ENCODE measurements at regions not wholly inside any gene's neighbourhood (a gene's known extent, or its start where the extent isn't known, plus 50 kb on each side); places are given as distances from the start of the nearest gene placed in this dataset.

- intact Hi-C loops (cut with micrococcal nuclease; ENCODE audit: unreplicated experiment), result no loop called here
- no peaks in the 10 kb centered on the region for H3F3A ChIP-seq (ENCODE audit: insufficient read depth, low read depth)
- CTCF ChIA-PET, result no interaction called here
These were observed 79.4 kb downstream of the KLF15 start for GRCh38 chr3:126277629-126278378.

GRCh38 chr3:126275620-126275904, 81.6 kb downstream of the KLF15 start:
- no peaks in the 10 kb centered on the region for H3K9me2 ChIP-seq (ENCODE audit: insufficient read depth)
- BruUV-seq (replicated peaks), result no TSS peak
- H3K27me3 ChIP-seq (ENCODE audit: insufficient read depth, low read depth), result no peaks in the 10 kb centered on the region
- no peak for DNase-seq
- H3K9me3 ChIP-seq (ENCODE audit: insufficient read depth, low read depth), result no peaks in the 10 kb centered on the region
- no peak overlapping the region for H3K4me2 ChIP-seq
- intact Hi-C loops (cut with micrococcal nuclease; ENCODE audit: unreplicated experiment), result no loop called here
- no peaks in the 10 kb centered on the region for H3F3A ChIP-seq (ENCODE audit: insufficient read depth, low read depth)
- ChIA-PET POLR2A (ENCODE audit: unreplicated experiment) (no interaction called here), CTCF (no interaction called here)
- H3K79me2 ChIP-seq (ENCODE audit: low read depth), result no peaks in the 10 kb centered on the region
- TF ChIP-seq EZH2 (IDR thresholded peaks at IDR 0.05; ENCODE audit: low read depth) (no peak), CTCF (conservative IDR thresholded peaks at IDR 0.05) (no peak)
- H3K4me3 ChIP-seq, result no peak overlapping the region
- H3K36me3 ChIP-seq (ENCODE audit: low read depth), result no peaks in the 10 kb centered on the region
- no peak overlapping the region for H2AFZ ChIP-seq
- no peaks in the 10 kb centered on the region for H4K20me1 ChIP-seq (ENCODE audit: insufficient read depth)
- H3K27ac ChIP-seq, result no peak overlapping the region
- no peaks in the 10 kb centered on the region for H3K4me1 ChIP-seq (replicated peaks; ENCODE audit: insufficient read depth)

More at GRCh38 chr3:126277629-126278378, 79.4 kb downstream of the KLF15 start:
- no peaks in the 10 kb centered on the region for H3K4me1 ChIP-seq (replicated peaks; ENCODE audit: insufficient read depth)
- no peak for DNase-seq
- no peaks in the 10 kb centered on the region for H3K36me3 ChIP-seq (ENCODE audit: low read depth)
- no peaks in the 10 kb centered on the region for H3K27me3 ChIP-seq (ENCODE audit: insufficient read depth, low read depth)
- H2AFZ ChIP-seq, result no peak overlapping the region
- no peak overlapping the region for H3K27ac ChIP-seq
- TF ChIP-seq EZH2 (IDR thresholded peaks at IDR 0.05; ENCODE audit: low read depth), result no peak
- TF ChIP-seq CTCF (conservative IDR thresholded peaks at IDR 0.05), result no peak
- no peaks in the 10 kb centered on the region for H3K9me2 ChIP-seq (ENCODE audit: insufficient read depth)
- no peak overlapping the region for H3K4me2 ChIP-seq
- POLR2A ChIA-PET (ENCODE audit: unreplicated experiment), result no interaction called here
- no peak overlapping the region for H3K4me3 ChIP-seq
- H4K20me1 ChIP-seq (ENCODE audit: insufficient read depth), result no peaks in the 10 kb centered on the region
- no peaks in the 10 kb centered on the region for H3K79me2 ChIP-seq (ENCODE audit: low read depth)
- H3K9me3 ChIP-seq (ENCODE audit: insufficient read depth, low read depth), result no peaks in the 10 kb centered on the region
- BruUV-seq (replicated peaks), result no TSS peak

DNA sequence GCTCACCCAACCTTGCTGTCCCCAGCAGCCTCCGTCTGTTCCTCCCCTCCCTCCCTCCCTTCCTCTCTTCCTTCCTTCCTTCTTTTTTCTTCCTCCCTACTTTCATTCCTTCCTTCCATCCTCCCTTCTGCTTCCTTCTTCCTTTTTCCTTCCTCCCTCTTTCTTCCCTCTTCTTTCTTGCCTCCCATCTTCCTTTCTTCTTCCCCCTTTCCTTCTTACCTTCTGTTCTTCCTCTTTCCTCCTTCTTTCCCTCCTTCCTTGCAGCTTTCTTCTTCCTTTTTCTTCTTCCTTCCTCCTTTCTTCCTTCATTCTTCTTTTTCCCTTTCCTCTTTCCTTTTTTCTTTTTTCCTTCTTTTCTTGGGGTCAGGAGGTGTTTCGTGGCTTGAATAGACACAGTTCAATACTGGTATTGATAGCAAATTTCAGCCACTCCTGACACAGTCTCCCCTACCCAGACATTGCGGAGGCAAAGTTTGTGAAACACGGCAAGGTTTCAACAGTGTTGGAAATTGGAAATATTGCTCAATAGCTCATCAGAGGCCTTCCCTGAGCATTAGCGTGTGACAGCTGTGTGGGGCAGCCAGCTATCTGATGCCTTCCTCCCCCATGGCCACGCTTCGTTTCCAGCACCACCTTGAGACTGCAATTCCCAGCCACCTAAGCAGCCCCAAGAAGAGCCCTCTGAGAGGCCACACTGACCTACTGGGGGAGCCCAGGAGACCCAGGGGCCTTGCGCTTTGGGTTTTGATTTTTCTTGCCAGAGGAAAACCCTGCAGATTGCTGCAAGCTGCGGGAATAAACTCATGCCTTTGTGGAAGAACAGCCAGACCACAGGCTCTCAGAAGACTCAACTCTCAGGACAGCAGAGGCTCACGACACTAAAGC, 82.2 kb downstream of the KLF15 start:
- no peaks in the 10 kb centered on the region for H3K27me3 ChIP-seq (ENCODE audit: insufficient read depth, low read depth)
- H3K36me3 ChIP-seq (ENCODE audit: low read depth), result no peaks in the 10 kb centered on the region
- no peaks in the 10 kb centered on the region for H3F3A ChIP-seq (ENCODE audit: insufficient read depth, low read depth)
- DNase-seq, result no peak
- H3K4me3 ChIP-seq, result no peak overlapping the region
- no peak overlapping the region for H2AFZ ChIP-seq
- BruUV-seq (replicated peaks), result no TSS peak
- H3K9me2 ChIP-seq (ENCODE audit: insufficient read depth), result no peaks in the 10 kb centered on the region
- H4K20me1 ChIP-seq (ENCODE audit: insufficient read depth), result no peaks in the 10 kb centered on the region
- H3K27ac ChIP-seq, result no peak overlapping the region
- H3K79me2 ChIP-seq (ENCODE audit: low read depth), result no peaks in the 10 kb centered on the region
- H3K4me1 ChIP-seq (replicated peaks; ENCODE audit: insufficient read depth), result no peaks in the 10 kb centered on the region
- POLR2A ChIA-PET (ENCODE audit: unreplicated experiment), result no interaction called here
- no peak overlapping the region for H3K4me2 ChIP-seq
- CTCF ChIA-PET, result no interaction called here
- intact Hi-C loops (cut with micrococcal nuclease; ENCODE audit: unreplicated experiment), result no loop called here
- TF ChIP-seq EZH2 (IDR thresholded peaks at IDR 0.05; ENCODE audit: low read depth) (no peak), CTCF (conservative IDR thresholded peaks at IDR 0.05) (no peak)
- no peaks in the 10 kb centered on the region for H3K9me3 ChIP-seq (ENCODE audit: insufficient read depth, low read depth)

All from PC-9 (cell line).